OCI-LY3 (cell line): ENCODE measurements at regions not wholly inside any gene's neighbourhood (a gene's known extent, or its start where the extent isn't known, plus 50 kb on each side); places are given as distances from the start of the nearest gene placed in this dataset.

Source experiments
- CTCF ChIP-seq: fragments of 200-600, 300-600 bp; sonication (generic); IDR thresholded peaks from 2 replicates; pipeline ENCODE4 v1.5.1; 2014; ENCODE audit warnings: antibody characterized with exemption, low read length, low read depth
- EZH2phosphoT487 ChIP-seq: fragments of 200-600 bp; shearing (Covaris generic); IDR thresholded peaks from 2 replicates; pipeline ENCODE4 v1.6.1; 2018; ENCODE audit warnings: antibody characterized with exemption, mixed run types, low read depth

GRCh38 chr11:29507376-29507775 is 509.5 kb downstream of the KCNA4 start:
- no peak for TF ChIP-seq CTCF
- TF ChIP-seq EZH2phosphoT487, result no peak
